Uterus (tissue), 3 donors: ENCODE measurements at regions not wholly inside any gene's neighbourhood (a gene's known extent, or its start where the extent isn't known, plus 50 kb on each side); places are given as distances from the start of the nearest gene placed in this dataset.

Experiments used
- DNase-seq, 2 donors: peaks; one replicate each; pipeline ENCODE4 v3.0.0-alpha.2; 2019 to 2020
- H3K27ac ChIP-seq, 2 donors: fragments of 200-600 bp; sonication (generic); 1 replicate in 1 of 2; 2 replicates in 1 of 2; pipeline ENCODE4 v1.5.1; 2016 to 2018
- H3K27me3 ChIP-seq, 2 donors: fragments of 200-600 bp; sonication (generic); one replicate each; pipeline ENCODE4 v1.5.1; 2018 to 2019; ENCODE audit warnings: control low read depth in 1 of 2
- H3K36me3 ChIP-seq, 2 donors: fragments of 200-600 bp; sonication (generic); one replicate each; pipeline ENCODE4 v1.5.1; 2019; ENCODE audit warnings: control low read depth in 1 of 2
- H3K4me1 ChIP-seq, 2 donors: fragments of 200-600 bp; sonication (generic); one replicate each; pipeline ENCODE4 v1.5.1; 2018 to 2019; ENCODE audit warnings: control low read depth in 1 of 2
- H3K4me3 ChIP-seq, 2 donors: fragments of 200-600 bp; sonication (generic); 1 replicate in 1 of 2; 2 replicates in 1 of 2; pipeline ENCODE4 v1.5.1; 2018 to 2019; ENCODE audit warnings: mild to moderate bottlenecking in 1 of 2
- H3K9me3 ChIP-seq, 2 donors: fragments of 200-600 bp; sonication (generic); one replicate each; pipeline ENCODE4 v1.5.1; 2019; ENCODE audit warnings: control low read depth in 1 of 2
- CTCF ChIP-seq, 4 experiments: fragments of 200-600 bp in 2 of 4; fragments of 450-650 bp in 2 of 4; sonication (generic) in 2 of 4; IDR thresholded peaks; one replicate each; pipeline ENCODE4 v1.5.1; 2016 to 2019; ENCODE audit warnings: antibody characterized with exemption in 4 of 4, mild to moderate bottlenecking in 2 of 4, moderate library complexity in 1 of 4
- POLR2A ChIP-seq, 2 donors: fragments of 450-650 bp; IDR thresholded peaks; one replicate each; pipeline ENCODE4 v1.6.1; 2016; ENCODE audit warnings: antibody characterized with exemption in 2 of 2, mild to moderate bottlenecking in 1 of 2, moderate library complexity in 1 of 2
- intact Hi-C: fragments of 100-400 bp; cut with DNase I; formaldehyde crosslinking; loops from one replicate; pipeline ENCODE4 v1.15.1; 2023; ENCODE audit warnings: low total_unique reads
- donor health status: DM: yes; HTN: yes; CAD: no.

DNA sequence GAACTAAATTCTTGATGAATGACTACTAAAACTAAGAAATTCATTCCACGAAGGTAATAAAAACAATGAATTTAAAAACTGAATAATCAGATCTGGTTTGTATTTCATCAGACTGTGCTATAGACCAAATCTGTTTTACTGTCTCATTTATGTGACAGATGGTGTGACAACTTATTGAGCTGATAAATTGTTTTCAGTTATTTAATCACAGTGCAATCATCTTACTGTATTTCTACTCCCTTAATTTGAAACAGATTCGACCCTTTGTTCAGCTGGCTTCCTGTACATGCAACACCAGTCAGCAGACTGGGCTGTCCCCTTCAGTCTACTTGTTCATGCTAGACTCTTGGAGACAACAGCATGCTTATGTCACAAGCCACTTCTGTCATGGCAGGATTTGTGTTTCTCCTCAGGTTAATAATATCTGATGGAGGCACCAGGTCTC lies 150.9 kb downstream of the MBL2 start:
- Histone ChIP-seq H3K9me3 (no peaks in the 10 kb centered on the region), H3K4me1 (no peaks in the 10 kb centered on the region), H3K4me3 (no peak overlapping the region), H3K36me3 (no peaks in the 10 kb centered on the region), H3K27me3 (no peaks in the 10 kb centered on the region), H3K27ac (no peak overlapping the region)
- intact Hi-C loops = no loop called here
- DNase-seq = no peak
- TF ChIP-seq CTCF (IDR thresholded peaks at IDR 0.05) (no peak), POLR2A (IDR thresholded peaks at IDR 0.05) (no peak)

- H3K4me1 ChIP-seq = no peaks in the 10 kb centered on the region
- intact Hi-C loops = no loop called here
- TF ChIP-seq CTCF (IDR thresholded peaks at IDR 0.05) (no peak), POLR2A (IDR thresholded peaks at IDR 0.05) (no peak)
- no peaks in the 10 kb centered on the region for H3K9me3 ChIP-seq
- no peak for DNase-seq
- no peaks in the 10 kb centered on the region for H3K36me3 ChIP-seq
- H3K27me3 ChIP-seq = no peaks in the 10 kb centered on the region
- no peak overlapping the region for H3K27ac ChIP-seq
- no peak overlapping the region for H3K4me3 ChIP-seq
Observed at GRCh38 chr10:52623761-52624160, 148.8 kb downstream of the MBL2 start.

- H3K4me1 ChIP-seq = no peaks in the 10 kb centered on the region
- intact Hi-C loops = no loop called here
- no peak for DNase-seq
- no peak overlapping the region for H3K4me3 ChIP-seq
- H3K27ac ChIP-seq = no peak overlapping the region
- TF ChIP-seq POLR2A (IDR thresholded peaks at IDR 0.05) = no peak
- no peak for TF ChIP-seq CTCF (IDR thresholded peaks at IDR 0.05)
- no peaks in the 10 kb centered on the region for H3K36me3 ChIP-seq
- no peaks in the 10 kb centered on the region for H3K27me3 ChIP-seq
- no peaks in the 10 kb centered on the region for H3K9me3 ChIP-seq
Observed at GRCh38 chr10:52627279-52627678, 145.3 kb downstream of the MBL2 start.

GRCh38 chr10:52631146-52631545 lies 141.4 kb downstream of the MBL2 start:
- intact Hi-C loops = no loop called here
- H3K27me3 ChIP-seq = no peaks in the 10 kb centered on the region
- H3K4me1 ChIP-seq = no peaks in the 10 kb centered on the region
- no peak overlapping the region for H3K4me3 ChIP-seq
- no peaks in the 10 kb centered on the region for H3K36me3 ChIP-seq
- TF ChIP-seq POLR2A (IDR thresholded peaks at IDR 0.05) (no peak), CTCF (IDR thresholded peaks at IDR 0.05) (no peak)
- H3K27ac ChIP-seq = no peak overlapping the region
- no peak for DNase-seq
- H3K9me3 ChIP-seq = no peaks in the 10 kb centered on the region

- intact Hi-C loops = no loop called here
- no peaks in the 10 kb centered on the region for H3K9me3 ChIP-seq
- H3K27ac ChIP-seq = no peak overlapping the region
- DNase-seq = no peak
- TF ChIP-seq POLR2A (IDR thresholded peaks at IDR 0.05) = no peak
- no peaks in the 10 kb centered on the region for H3K27me3 ChIP-seq
- H3K36me3 ChIP-seq = no peaks in the 10 kb centered on the region
- no peaks in the 10 kb centered on the region for H3K4me1 ChIP-seq
- no peak overlapping the region for H3K4me3 ChIP-seq
Observed at GRCh38 chr10:52631648-52632047, 140.9 kb downstream of the MBL2 start.

DNA sequence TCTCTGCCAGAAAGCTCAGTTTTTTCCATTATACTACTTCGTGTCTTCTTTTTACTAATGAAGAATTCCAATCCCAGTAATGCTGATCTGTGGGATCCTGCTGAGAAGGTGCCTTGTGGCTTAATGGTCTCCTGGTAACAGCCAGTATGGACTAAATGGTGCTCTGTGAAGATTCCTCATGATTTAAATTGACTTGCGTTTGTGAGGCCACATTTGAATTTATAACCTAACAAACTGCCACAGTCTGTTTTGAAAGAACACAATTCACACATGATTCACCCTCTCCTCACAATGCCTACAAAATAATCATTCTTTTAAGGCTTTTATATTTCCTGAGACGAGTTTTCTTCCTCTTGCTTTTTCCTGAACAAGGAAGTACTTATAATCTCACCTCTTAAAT lies 140.0 kb downstream of the MBL2 start:
- TF ChIP-seq POLR2A (IDR thresholded peaks at IDR 0.05) (no peak), CTCF (IDR thresholded peaks at IDR 0.05) (no peak)
- Histone ChIP-seq H3K36me3 (no peaks in the 10 kb centered on the region), H3K4me1 (no peaks in the 10 kb centered on the region), H3K27me3 (no peaks in the 10 kb centered on the region), H3K9me3 (no peaks in the 10 kb centered on the region), H3K27ac (no peak overlapping the region), H3K4me3 (no peak overlapping the region)
- no peak for DNase-seq
- intact Hi-C loops = no loop called here
